Stimulated activated CD8-positive, alpha-beta memory T cell treated with anti-CD3 and anti-CD28 coated beads, Interleukin-4, amount 100 ng/mL, for 48 hours (primary cell): ENCODE measurements at regions not wholly inside any gene's neighbourhood (a gene's known extent, or its start where the extent isn't known, plus 50 kb on each side); places are given as distances from the start of the nearest gene placed in this dataset.

Experiments
- DNase-seq: peaks from one replicate; pipeline ENCODE4 v3.0.0-alpha.2; 2020

DNA sequence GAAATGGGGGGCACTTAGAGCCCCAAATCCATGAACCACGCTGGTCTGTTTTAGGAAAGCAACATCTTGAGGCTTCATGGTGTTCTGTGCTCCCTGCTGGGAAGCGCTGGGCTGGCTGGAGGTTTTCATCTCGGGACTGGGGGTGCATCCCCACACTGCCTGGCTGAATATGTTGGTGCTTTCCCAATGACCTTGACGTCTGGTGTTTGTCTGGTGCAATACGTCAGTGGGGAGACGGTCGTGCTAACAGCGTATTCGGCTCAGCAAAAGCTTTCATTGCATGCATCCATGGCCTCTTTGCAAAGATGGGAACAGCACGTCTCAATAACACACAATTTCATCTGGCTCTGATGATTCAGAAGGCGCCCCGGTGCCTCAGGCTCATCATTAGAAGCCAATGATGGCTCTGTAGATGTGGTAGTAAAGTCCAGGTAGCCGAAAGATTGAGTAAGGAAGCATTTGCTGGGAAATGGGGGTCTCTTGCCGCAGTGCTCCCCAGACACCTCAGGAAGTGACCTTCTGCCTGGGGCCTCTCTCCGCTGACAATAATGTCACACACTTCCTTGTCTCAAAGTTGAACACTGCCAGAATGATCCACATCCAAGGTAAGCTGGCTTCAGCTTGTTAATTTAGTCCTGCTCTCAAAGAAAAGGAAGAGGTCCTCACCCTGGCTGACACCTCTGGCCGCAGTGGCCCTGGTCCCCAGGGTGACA lies 97.7 kb downstream of the ING1 start:
- no peak for DNase-seq

DNA sequence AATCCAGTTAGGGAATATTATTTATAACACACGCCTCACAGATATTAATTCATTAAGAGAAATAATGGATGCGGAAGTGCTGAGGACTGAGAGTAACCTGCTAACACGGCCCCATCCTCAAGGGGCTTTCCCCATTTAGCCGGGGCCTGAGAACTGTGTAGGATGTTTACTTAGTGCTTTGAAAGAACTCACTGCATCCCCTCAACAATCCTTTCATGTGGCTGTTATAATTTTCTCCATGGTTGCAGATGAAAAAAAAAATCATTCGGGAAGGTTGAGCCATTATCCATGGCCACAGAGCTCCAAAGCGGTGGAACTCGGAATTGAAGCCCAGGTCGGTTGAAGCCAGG lies 98.2 kb downstream of the ING1 start:
- DNase-seq = no peak

DNA sequence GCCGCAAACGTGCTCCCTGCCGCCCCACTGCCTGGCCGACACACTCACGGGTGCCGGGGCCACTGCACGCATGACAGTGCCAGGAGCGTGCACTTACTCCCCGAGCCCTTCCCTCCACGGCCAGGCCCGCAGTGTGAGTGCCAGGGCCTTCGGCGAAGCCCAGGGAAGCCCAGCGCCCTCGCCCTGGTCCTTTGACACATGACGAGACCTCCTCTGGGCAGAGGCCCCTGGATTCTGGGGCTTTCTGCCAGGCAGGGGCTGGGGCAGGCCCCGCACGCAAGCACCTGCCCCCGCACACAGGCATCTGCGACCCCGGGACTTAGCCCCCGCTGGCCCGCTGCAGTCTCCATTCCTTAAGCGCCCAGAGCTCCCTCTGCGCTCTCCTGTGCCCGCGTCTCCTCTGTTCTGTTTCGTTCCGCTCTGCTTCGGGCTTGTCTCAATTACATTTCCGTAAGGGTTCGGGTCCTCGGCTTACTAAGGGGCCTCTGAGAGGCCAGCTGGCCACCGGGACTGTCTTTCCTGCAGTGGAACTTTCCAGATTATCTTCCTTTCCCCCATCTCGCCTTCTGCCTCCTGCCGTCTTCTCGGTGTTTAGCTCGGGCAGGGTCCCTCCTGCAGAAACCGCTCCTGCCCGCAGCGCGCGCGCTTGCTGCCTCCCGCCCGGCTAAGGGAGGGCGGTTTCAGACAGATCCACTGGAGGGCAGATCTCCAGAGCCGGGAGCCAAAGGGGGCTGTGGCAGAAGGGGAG lies 98.8 kb downstream of the ING1 start:
- no peak for DNase-seq

DNA sequence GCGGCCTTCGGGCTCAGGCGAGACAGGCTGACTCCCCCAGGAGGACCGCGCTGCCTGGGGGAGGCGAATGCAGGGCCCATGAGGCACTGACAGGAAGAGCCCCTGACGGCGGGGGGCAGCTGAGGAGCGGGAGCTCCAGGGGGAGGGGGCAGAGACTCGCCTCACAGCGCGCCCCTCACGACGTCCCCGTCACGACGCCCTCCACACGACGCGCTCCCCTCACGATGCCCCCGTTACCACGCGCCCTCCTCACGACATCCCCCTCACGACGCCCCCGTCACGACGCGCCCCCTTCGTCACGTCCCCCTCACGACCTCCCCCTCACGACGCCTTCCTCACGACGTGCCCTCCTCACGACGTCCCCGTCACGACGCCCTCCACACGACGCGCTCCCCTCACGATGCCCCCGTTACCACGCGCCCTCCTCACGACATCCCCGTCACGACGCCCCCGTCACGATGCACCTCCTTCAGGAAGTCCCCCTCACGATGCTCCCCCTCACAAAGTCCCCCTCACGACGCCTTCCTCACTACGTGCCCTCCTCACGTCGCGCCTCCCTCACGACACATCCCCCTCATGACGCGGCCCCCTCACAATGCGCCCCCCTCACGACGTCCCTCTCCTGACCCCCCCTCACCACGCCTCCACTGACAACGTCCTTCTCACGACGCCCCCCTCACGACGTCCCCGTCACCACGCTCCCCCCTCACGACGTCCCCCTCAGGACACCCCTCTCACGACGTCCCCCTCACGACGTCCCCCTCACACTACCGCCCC lies 99.6 kb downstream of the ING1 start:
- DNase-seq = no peak

DNA sequence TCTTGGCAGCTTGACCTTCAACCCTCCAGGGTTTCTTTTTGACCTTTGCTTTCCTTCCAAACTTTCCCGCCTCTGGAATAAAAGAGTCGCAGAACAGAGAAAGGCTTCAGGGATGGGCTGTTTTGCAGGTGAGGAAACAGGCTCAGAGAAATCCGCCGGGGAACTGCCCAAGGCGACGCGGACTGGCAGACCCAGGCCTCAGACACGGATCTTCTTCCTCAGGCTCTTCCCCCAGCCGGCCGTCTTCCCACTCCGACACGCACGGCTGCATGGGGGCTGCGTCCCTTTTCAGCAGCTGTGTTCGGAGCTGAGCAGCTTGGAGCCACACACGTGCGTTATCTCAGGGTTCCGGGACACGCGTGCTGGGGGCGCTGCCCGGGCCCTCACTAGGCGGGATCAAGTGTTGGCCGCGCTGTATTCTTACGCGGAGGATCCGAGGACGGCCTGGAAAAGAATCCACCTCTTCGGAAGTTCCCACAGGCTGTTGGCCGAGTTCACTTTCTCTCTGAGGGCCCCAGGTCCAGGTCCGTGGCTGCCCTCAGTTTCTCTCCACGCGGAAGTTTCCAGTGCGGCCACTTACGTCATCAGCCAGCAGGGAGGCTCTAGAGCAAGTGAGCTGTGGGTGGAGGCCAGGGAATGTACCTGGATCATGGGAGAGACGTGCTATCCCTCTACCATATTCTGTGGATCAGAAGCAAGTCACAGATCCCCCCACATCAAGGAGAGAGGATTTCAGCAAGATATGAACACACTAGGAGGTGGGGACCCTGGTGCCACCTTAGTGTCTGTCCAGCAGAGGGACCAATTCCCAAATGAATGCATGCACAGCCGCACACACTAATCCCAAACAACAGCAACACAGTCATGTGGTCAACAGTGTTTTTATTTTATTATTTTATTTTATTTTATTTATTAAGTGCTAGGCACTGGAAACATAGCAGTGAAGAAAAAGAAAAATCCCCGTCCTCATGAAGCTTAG lies 100.4 kb downstream of the ING1 start:
- DNase-seq = no peak

DNA sequence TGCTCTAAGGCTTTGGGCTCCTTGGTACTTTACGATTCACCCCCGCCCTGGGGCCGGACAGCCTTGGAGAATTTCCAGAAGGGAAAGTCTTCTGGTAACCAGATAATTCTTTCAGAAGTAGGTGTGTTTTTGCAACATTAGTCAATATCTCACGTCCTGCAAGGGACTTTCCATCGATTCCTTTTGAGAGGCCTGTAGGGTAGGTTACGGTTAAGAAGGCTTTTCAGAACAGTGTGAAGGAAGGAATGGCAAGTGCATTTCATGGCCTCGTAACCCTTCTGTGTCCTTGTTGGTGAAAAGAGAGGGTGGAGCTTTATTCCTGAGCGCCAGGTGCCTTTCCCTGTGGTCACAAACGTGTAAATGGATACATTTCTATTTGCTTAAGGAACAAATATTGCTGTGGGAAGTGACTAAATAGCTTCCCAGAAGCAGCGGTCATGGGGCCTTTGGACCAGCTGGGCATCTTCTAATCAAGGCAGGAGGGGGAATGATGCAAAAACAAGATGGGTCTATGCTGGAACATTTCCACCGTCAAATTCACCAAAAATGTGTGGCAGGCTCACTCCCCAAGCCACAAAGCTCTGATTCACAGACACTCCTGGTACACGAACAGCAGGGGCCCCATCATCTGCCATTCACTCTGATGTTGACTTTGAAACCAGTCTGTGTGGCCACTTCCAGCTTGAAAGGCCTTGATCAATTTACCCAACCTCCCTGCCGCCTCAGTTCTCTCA lies 99.2 kb downstream of the ANKRD10 start:
- no peak for DNase-seq

DNA sequence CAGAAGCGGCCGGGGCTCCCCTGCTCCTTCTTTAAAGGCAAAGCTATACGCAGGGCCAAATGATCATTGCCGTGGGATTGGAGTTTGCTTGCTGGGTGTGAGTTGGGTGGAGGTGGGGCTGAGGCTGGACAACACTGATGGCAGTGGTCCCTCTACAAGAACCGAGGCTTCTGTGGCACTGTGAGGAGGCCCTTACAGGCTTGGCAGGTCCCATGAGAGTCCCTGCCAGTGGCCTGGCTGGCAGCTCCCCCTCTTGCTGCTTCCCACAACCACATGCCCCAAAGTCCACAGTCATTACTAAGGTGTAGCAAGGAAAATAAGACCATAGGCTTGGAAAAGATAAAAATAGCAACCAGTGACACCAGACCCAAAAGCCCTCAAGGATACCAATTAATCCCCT lies 98.4 kb downstream of the ANKRD10 start:
- DNase-seq = no peak

DNA sequence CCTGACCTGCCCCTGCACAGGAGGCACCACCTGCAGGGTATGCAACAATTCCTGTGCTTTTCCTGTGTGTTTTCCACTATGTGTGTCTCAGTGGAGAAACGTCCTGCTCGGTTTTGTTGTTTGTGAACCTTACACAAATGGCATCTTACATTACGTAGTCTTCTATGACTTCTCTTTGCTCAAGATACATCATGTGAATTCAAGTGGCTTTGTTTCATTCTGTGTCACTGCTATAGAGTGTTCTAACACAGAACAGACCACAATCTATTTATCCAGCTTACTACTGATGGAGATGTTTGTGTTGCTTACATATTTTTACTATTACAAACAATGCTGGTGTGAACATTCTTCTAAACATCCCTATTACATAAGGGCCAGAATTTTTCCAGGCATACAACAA lies 97.7 kb downstream of the ANKRD10 start:
- DNase-seq = no peak

DNA sequence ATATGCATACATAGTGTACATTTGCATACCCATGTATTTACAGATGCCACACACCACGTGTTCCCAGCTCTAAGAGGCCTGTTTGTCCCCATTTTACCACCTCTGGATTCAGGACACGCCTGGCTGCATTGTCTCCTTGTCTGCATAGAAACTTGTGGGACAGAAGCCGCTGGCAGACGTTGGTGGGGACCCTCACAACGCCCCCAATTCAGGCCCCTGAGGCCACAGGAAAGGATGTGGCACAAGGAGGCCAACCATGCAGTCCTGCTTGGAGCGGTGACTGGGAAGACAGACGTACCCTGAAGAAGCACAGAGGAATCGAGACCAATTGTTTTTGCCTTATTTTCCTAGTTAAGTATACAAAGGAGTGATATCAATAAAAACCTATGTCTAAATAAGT lies 96.1 kb downstream of the ANKRD10 start:
- DNase-seq = no peak

DNA sequence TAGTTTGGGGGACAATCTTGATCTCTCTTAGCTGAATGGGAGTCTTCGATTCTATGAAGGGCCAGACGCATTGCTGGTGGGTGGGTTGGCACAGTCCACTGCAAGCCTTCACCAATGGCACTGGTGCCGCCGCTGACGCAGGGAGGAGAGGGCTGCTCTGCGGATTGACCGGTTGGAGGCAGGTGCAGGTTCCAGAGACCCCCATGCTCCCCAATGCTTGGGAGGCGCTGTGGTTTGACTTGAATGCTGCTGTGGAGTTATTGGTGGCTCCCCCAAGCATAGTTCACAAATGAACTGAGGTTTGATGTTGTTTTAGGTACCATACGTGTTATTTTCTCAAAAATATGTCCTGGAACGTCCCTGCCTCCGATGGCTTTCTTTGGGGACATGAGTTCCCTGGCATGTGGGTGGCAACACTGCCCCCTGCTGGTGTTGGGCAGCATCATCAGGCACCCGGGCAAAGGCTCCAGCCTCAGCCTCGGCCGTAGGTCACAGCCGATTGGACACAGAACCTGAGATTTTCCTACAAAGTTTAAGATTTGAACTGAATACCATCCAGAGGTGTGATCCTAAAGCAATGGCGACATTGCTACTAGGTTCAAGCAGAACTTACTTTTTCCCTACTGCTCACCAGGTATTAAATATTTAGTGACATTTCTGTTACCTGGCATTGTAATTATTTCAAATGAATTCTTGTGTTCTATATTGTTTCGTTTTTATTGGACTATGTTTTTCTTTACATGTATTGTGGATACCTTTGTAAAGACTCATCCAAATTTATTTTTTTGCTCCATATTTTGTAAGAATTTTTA lies 95.5 kb downstream of the ANKRD10 start:
- peak; percentile 86 for DNase-seq

DNA sequence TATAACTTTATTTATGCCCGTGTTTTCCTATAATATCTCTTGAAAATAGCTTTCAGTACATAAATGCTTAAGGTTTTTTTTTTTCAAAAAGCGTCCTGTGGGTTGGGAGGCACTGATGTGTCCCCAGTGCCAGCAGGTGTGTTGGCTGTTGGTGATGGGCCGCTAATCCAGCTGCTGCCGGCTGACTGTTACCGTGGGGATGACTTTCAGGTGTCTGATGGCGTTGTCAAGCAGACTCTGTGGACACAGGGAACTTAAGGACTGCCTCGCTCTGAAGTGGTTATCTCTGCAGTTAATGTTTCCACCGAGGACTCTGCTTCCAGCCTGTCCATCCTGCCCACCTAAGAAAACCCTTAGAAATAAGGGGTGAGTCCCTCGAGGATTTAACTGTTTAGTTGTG lies 94.5 kb downstream of the ANKRD10 start:
- no peak for DNase-seq

DNA sequence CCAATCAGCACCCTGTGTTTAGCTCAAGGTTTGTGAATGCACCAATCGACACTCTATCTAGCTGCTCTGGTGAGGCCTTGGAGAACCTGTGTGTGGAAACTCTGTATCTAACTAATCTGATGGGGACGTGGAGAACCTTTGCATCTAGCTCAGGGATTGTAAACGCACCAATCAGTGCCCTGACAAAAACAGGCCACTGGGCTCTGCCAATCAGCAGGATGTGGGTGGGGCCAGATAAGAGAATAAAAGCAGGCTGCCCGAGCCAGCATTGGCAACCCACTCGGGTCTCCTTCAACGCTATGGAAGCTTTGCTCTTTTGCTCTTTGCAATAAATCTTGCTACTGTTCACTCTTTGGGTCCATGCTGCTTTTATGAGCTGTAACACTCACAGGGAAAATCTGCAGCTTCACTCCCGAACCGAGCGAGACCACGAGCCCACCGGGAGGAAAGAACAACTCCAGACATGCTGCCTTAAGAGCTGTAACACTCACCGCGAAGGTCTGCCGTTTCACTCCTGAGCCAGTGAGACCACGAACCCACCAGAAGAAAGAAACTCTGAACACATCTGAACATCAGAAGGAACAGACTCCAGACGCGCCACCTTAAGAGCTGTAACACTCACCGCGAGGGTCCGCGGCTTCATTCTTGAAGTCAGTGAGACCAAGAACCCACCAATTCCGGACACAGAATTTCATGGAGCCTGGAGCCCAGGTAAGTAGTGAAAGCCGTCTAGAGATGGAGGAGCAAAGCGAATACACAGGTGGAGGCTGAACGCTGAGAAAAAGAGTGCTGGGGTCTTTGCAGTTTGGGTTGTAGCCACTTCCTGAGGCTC lies 92.8 kb downstream of the ANKRD10 start:
- DNase-seq = peak; percentile 34

DNA sequence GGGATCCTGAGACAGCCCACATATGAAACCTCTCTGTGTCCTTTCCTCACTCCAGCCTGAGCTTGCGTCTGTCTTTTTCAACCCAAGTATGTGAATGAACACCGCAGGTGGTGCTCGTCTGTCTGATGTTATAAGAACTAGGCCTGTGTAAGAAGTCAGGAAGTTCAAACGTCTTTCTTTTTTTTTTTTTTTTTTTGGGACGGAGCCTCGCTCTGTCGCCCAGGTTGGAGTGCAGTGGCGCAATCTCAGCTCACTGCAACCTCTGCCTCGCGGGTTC lies 92.3 kb downstream of the ANKRD10 start:
- no peak for DNase-seq

DNA sequence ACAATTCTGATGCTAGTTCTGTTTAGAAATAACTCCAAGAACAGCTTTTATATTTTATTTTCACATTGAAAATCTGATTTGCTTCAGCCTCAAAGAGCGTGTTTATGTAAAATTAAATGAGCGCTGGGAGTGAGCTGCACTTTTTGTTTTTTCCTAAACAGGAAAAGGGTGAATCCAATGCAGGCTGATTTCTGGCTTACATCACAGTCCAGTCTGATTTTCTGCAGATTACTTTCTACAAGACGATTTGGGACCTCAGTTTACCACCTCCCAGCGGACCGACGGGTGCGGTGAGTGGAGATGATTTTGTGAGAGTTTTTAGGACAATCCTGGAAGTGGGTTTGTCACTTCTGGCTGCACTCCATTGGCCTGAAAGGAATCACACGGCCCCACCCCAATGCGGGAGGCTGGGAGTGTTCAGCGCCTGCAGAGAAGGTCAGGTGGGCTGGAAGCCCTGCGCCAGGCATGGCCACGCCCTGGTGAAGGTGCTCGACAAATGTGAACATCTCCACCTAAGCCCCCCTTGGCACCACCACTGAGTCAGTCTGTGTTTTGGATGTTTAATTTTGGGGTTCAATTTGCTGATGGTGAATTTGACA lies 90.1 kb downstream of the ANKRD10 start:
- no peak for DNase-seq

DNA sequence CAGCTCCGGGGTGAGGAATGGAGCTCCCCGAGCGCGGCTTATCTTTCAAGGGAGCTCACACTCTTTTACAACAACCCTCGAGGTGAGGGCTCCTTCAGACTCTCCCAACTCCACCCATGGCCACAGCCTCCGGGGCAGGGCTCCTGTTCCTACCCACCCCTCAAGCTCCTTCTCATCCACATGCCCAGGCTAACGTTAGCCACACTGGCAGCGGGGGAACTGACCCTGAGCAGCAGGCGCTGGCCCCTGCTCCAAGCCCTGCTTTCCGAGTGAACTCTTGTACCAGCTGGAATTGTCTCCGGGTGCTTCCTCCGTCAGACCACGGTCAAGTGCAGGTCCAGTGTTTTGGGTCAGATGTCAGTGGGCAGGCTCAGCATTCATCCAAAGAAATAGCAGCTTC lies 89.4 kb downstream of the ANKRD10 start:
- DNase-seq = no peak

DNA sequence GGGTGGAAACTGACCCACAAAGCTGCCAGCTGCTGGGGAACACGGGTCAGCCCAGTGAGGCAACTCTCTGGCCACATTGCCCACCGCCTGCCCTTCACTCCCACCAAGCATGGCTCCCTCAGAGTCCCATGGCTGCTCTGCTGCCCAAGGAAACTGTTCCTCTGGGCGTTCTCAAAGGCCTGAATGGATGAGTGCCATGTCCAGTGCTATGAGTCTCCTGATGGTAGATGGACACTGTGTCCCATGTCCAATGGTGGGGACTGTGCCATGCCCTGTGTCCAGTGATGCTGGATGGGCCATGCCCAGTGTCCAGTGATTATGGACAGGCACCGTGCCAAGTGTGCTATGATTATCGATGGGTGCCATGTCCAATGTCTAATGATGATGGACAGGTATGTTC lies 88.8 kb downstream of the ANKRD10 start:
- DNase-seq = no peak

DNA sequence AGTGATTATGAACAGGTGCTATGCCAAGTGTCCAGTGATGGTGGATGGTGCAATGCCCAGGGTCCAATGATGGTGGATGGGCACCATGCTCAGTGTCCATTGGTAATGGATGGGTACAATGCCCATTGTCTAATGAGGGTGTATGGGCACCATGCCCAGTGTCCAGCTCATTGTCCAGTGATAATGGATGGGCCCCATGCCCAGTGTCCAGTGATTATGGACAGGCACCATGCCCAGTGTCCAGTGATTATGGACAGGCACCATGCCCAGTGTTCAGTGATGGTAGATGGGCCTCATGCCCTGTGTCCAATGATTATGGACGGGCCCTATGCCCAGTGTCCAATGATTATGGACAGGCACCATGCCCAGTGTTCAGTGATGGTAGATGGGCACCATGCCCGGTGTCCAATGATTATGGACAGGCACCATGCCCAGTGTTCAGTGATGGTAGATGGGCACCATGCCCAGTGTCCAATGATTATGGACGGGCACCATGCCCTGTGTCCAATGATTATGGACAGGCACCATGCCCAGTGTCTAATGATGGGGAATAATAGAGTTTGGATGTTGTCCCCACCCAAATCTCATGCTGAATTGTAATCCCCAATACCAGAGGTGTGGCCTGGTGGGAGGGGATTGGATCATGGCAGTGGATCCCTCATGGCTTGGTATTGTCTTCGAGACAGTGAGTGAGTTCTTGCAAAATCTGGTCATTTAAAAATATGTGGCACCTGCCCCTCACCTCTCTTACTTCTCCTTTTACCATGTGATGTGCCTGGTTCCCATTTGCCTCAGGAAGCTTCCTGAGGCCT lies 87.8 kb downstream of the ANKRD10 start:
- DNase-seq = no peak
